HL-60 (cell line): ENCODE measurements at regions not wholly inside any gene's neighbourhood (a gene's known extent, or its start where the extent isn't known, plus 50 kb on each side); places are given as distances from the start of the nearest gene placed in this dataset.

Experiments used
- DNase-seq, 2 experiments: peaks; one replicate each; pipeline ENCODE4 v3.0.0-alpha.2; 2010 to 2020; ENCODE audit warnings: low read depth in 1 of 2, low spot score in 1 of 2
- H3K27ac ChIP-seq: fragments of 250-450 bp; sonication (Bioruptor Pico); replicated peaks from 2 replicates; pipeline ENCODE4 v1.5.1; 2020; ENCODE audit warnings: mild to moderate bottlenecking, moderate library complexity
- H3K27me3 ChIP-seq: fragments of 250-450 bp; sonication (Bioruptor Pico); 2 replicates; pipeline ENCODE4 v1.5.1; 2021; ENCODE audit warnings: mild to moderate bottlenecking, moderate library complexity; ENCODE audit not compliant: insufficient read depth, poor library complexity, severe bottlenecking
- H3K4me3 ChIP-seq: replicated peaks from 2 replicates; pipeline ENCODE4 v1.5.1; 2011; ENCODE audit warnings: mild to moderate bottlenecking, control low read depth, low read length; ENCODE audit not compliant: insufficient read depth
- GABPA ChIP-seq: IDR thresholded peaks from 2 replicates; pipeline ENCODE4 v1.6.1; 2012; ENCODE audit warnings: low read depth
- POLR2AphosphoS5 ChIP-seq: IDR thresholded peaks from 2 replicates; pipeline ENCODE4 v1.6.1; 2012; ENCODE audit warnings: low read depth
- REST ChIP-seq: IDR thresholded peaks from 2 replicates; pipeline ENCODE4 v1.6.1; 2012; ENCODE audit warnings: low read depth; ENCODE audit not compliant: insufficient replicate concordance
- SPI1 ChIP-seq: IDR thresholded peaks from 2 replicates; pipeline ENCODE4 v1.6.1; 2012; ENCODE audit warnings: low read depth, mild to moderate bottlenecking, borderline replicate concordance
- TF ChIP-seq, protein P1 (sequence below): IDR thresholded peaks from one replicate; pipeline ENCODE4 v1.5.1; 2011; ENCODE audit warnings: low read length, control low read depth, inconsistent platforms; ENCODE audit not compliant: insufficient read depth

GRCh38 chr12:82121545-82121944 is 236.6 kb downstream of the CCDC59 start:
- TF ChIP-seq POLR2AphosphoS5 (no peak), GABPA (no peak), SPI1 (no peak), REST (no peak)
- TF ChIP-seq, protein P1, sequence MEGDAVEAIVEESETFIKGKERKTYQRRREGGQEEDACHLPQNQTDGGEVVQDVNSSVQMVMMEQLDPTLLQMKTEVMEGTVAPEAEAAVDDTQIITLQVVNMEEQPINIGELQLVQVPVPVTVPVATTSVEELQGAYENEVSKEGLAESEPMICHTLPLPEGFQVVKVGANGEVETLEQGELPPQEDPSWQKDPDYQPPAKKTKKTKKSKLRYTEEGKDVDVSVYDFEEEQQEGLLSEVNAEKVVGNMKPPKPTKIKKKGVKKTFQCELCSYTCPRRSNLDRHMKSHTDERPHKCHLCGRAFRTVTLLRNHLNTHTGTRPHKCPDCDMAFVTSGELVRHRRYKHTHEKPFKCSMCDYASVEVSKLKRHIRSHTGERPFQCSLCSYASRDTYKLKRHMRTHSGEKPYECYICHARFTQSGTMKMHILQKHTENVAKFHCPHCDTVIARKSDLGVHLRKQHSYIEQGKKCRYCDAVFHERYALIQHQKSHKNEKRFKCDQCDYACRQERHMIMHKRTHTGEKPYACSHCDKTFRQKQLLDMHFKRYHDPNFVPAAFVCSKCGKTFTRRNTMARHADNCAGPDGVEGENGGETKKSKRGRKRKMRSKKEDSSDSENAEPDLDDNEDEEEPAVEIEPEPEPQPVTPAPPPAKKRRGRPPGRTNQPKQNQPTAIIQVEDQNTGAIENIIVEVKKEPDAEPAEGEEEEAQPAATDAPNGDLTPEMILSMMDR, result no peak
- no peaks in the 10 kb centered on the region for H3K27me3 ChIP-seq
- H3K27ac ChIP-seq, result no peak overlapping the region
- DNase-seq, result no peak
- no peak overlapping the region for H3K4me3 ChIP-seq

DNA sequence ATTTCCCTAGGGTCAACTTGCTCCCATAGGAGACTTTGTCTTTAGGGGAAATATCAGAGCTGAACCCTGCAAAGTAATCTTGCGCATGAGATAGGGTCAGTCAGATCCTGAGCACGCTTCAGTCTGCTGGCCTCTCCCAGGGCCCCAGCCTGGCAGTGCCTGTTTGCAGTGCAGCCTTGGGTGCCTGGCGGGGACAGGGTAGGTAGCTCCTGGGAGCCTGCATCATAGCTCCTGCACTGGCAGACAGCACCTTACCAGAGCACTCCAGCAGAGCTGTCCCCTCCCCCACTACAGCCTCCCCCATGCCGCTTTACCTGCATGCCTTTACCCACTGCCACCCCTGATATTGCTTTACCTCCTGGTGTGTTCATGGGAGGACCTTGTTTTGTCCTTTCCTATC is 237.3 kb downstream of the CCDC59 start:
- TF ChIP-seq, protein P1, result no peak
- TF ChIP-seq SPI1 (no peak), REST (no peak), POLR2AphosphoS5 (no peak), GABPA (no peak)
- H3K27me3 ChIP-seq, result no peaks in the 10 kb centered on the region
- DNase-seq, result no peak
- no peak overlapping the region for H3K4me3 ChIP-seq
- H3K27ac ChIP-seq, result no peak overlapping the region

- Histone ChIP-seq H3K27ac (no peak overlapping the region), H3K27me3 (no peaks in the 10 kb centered on the region), H3K4me3 (no peak overlapping the region)
- no peak for DNase-seq
- TF ChIP-seq SPI1 (no peak), POLR2AphosphoS5 (no peak), REST (no peak), GABPA (no peak)
- TF ChIP-seq, protein P1, result no peak
Observed at GRCh38 chr12:82109243-82109642, 248.9 kb downstream of the CCDC59 start.
